ENCODE measurements at regions not wholly inside any gene's neighbourhood (a gene's known extent, or its start where the extent isn't known, plus 50 kb on each side); places are given as distances from the start of the nearest gene placed in this dataset.
"Not testable (repeated sequence)": the region's sequence is repeated elsewhere in the genome, so short reads cannot be mapped to it uniquely, and the experiment has no call there.

DNA sequence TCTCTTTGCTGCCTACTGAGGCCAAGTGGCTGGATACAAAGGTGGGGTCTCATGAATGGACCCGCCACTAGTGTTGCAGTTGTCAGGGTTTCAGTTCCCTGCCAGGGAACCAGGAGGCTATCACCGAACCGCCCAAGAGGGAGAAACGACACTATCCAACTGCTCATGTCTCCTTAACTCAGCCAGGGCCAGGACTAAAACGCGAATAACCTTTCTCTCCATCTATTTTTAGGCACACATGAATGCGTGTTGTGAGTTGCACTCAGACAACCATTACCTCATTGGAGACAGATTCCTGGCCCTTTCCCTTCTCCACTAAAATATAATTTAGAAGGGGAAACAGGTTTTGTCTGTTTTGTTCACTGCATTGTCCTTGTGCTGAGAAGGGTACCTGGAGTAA lies 559.5 kb downstream of the SOCS6 start:
- DNase-seq (ENCODE audit: low read depth) = no peak

DNA sequence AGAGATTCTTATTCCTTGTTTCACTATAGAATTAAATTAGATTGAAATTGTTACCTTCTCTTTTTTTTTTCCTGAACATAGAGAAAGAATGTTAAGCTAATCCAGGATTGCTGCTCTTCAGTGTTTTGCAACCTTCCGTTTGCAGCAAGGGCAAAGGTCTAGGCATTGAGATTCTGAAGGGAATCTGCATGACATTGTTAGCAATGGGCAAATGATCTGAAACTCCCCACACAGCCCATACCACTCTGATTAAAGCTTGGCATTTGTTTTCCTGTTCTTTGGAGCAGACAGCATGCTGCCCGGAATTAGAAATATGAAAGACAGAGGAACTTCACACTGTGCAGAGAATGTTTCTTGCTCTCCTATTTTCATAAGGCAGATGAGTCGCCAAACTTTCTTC lies 551.8 kb downstream of the SOCS6 start:
- no peak for DNase-seq (ENCODE audit: low read depth)

DNA sequence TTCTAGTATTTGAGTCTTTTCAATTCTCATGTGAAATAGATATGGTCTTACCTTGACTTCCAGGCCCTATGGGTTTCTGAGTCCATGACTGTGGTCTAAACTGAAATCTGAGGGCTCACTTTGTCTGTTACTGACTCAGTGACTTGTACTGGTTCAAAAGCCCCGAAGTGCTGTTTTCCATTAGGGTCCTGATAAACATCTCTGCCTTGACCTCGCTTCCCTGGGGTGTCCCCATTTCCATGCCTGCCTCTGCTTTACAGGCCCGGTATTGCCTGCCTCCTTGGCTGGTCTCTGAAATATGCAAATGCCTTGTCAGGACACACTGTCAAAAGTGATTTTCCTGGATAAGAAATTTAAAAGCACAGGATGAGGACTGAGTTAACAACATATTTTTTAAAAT lies 538.8 kb downstream of the SOCS6 start:
- DNase-seq (ENCODE audit: low read depth) = no peak

DNA sequence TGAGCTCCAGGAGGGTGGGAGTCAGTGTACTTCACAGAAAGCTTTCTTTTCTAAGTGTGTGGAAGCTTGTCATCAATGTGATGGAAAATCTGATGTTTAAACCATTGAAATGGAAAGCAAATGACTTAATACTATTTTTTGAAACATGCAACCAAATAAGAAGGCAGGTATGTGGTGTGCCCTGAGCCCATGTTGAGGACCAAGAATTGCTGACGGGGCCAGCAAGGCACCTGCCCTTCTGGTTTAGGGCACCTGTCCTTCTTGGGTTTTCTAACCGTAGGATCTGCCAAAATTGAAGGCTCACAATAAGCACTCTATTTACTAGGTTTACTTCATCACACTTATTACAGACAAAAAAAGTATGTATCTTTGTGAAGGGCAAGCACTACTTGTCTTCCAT lies 537.7 kb downstream of the SOCS6 start:
- DNase-seq (ENCODE audit: low read depth) = no peak

DNA sequence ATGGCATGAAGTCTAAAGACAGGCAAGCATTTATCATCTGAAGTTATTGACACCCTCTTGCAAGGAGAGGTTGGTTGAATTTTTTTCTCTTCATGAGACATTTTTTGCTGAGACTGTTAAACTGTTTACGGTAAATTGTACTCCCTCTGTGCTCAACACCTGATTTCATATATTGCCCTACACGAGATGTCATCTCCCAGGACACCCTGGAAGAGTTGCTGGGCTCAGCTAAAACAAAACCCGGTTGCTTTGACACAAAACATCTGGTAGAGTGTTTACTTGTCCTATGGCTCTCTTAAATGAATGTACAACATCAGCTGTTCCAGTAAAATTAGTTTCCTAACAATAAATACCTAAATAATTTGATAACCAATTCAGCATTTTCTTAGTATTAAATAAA lies 533.8 kb downstream of the SOCS6 start:
- no peak for DNase-seq (ENCODE audit: low read depth)

DNA sequence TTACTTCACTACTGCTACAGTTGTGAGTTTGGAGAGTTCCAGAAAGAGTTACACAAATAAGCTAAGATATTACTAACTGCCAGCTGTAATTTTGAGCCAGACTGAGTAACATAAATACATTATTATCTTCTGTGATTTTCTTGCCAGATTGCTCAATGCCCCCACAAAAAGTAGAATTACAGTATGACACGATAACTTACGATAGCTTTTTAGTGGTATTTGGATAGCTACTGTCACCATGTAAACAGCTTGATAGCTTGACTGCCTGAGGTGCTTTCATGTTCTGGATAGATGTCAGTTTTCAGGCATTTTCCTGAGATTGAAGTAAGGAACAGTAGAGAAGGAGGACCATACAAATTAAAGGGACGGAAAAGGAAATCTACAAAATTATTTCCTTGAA lies 533.3 kb downstream of the SOCS6 start:
- no peak for DNase-seq (ENCODE audit: low read depth)

DNA sequence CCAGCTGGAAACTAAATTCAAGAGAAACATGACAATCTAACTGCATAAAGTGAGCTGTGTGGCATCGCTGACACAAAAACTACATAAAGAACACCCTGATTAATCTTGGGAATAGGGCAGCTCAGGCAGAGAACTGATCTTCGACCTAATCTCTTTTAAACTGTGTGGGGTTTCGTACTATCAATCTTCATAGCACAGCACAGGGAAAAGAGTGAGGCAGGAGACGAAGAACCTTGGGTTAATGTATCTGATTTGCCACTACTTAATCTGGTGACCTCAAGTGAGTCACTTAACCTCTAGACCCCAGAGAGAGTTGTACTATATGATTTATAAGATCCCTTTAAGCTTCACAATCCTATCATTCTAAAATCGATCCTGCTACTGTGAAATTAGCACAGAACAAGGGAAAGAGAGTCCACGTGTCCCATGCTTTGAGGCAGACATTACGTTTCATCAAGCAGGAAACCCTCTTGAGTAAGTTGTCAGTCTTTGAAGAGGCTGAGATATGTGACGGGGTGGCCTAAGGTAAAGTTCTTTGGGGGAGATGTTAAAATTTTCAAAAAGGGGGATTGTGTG lies 519.7 kb downstream of the SOCS6 start:
- DNase-seq (ENCODE audit: low read depth) = no peak

DNA sequence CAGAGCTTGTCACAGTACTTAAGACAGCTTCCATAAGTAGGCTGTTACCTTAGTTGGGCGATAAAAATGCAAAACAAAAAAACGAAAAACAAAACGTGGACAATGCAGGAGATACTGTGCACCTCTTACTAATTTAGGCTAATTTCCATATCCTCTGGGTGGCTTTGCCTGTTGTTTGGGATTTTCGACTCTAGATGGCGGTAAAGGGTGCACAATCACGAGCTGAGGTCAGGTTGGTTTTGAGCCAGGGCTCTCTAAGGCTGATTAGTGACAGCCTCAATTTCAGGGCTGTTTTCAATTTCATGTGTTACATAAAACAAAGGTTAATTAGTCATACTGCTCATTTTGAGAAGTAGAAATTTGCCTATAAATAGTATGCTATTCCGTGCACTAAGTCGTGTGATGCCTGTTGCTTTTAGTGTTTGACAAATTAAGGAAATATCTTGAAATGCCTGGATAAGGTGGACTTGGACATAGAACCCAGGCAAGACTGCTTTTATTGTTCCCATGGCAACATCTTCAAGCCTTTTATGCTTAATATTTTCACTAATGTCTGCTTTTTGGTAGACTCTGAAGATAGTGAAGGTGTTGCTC lies 493.1 kb downstream of the SOCS6 start:
- DNase-seq (ENCODE audit: low read depth) = peak; percentile 11

DNA sequence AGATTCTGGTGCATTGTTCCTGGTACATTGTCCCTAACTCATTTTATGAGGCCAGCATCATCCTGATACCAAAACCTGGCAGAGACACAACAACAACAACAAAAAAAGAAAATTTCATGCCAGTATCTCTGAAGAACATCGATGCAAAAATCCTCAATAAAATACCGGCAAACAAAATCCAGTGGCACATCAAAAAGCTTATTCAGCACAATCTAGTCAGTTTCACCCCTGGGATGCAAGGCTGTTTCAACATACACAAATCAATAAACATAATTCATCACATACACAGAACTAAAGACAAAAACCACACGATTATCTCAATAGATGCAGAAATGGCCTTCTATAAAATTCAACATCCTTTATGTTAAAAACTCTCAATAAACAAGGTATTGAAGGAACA lies 477.4 kb downstream of the SOCS6 start:
- DNase-seq (ENCODE audit: low read depth) = not testable (repeated sequence)

DNA sequence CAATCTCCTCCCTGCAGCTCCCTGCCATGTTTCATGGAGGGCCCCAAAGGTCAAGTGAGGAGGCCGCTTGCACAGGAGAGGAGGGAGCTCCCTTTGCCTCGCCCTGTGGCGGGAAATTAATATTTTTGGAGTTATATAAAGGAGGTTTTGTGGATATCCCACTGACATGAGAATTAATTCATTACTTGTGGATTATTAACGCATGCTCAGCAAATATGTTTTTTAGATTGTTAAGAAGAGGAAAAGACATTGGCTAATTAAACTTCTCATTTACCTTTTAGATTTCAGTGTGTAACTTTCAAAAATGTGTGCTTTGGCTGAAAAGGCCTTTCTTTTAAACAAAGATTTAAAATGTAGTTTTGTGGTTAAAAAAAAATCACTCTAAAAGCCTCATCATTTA lies 474.0 kb downstream of the SOCS6 start:
- no peak for DNase-seq (ENCODE audit: low read depth)

DNA sequence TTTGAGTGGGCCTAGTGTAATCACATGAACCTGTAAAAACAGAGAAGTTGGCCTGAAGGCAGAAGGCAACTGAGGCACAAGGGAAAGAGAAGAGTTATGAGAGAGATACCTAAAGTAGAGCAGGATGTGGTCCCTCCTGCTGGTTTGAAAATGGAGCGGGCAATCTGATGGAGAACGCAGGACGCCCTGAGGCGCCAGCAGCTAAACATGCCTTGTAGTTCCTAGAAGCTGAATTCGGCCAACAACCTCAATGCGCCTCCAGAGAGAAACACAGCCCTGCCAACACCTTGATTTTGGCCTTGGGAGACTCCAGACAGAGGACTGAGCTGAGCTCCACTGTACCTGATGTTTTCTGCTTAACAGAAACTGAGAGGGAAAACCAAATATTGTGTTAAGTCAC lies 469.9 kb downstream of the SOCS6 start:
- DNase-seq (ENCODE audit: low read depth) = no peak

DNA sequence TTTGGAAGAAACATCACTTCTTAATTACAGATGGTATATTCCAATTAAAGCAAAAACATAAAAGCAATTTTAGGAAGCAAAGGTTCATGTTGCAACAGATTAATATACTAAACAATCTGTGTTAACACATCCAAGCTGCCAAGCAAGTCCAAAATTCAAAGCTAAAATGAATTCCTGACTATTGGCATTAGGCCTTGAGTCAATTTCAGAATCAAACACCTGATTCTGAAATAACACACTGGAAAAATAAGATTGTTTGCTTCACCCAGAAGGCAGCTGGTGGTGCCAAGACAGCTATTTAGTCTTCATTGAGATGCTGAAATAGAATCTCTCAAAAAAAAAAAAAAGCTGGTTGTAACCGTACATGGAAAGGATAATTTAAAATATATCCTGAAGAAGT lies 465.6 kb downstream of the SOCS6 start:
- DNase-seq (ENCODE audit: low read depth) = no peak

DNA sequence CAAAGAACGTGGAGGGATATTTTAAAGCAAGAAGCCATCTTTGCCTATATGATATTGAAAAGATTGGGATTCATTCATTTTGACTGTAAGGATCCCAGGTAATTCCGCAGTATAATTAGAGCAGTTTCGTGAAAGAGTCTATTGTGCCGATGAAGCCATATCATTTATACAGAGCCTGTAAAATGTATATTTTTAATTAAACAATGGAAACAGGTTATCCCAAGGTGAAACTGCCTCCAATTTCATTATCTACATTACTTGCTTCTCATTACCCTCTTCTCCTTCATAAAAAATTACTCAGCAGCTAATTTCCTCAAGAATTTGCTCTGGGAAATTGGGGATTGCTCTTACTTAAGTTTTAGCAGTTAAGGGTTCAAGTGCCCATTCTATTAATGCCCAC lies 444.1 kb downstream of the SOCS6 start:
- DNase-seq (ENCODE audit: low read depth) = no peak

DNA sequence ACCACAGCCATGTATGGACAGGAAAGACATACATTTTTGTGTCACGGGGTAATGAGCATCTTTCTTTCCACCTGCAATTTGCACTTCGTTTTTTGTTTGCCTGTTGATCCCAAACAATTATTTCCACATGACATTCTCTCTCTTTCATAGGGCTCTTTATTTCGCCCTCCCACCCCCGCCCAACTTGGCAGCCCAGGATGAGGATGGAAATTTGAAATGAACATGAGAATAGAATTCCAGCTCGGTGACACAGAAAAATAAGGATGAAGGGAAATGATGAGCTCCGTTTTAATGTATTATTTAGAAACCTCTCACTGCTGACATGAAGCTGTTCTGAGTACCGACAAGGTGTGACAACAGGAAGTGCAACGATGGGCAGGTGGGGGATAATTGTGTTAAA lies 443.3 kb downstream of the SOCS6 start:
- DNase-seq (ENCODE audit: low read depth) = no peak

DNA sequence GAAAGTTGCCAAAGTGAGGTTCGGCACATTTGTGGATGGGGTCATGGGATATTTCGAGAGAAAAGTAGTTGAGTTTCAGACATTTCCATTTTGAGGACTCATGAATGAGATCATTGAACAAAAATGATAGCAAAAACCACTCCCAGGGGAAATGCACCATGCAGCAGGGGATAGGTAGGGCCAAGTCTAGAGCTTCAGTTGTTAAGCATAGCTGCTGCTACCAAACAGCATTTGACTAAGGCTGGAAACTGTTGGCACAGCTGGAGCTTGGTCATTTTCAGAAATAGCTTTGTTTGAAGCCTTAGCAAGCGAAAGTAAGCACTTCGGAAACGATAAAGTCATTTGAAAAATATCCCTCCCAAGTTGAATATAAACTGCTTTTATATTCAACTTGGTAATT lies 431.8 kb downstream of the SOCS6 start:
- no peak for DNase-seq (ENCODE audit: low read depth)

DNA sequence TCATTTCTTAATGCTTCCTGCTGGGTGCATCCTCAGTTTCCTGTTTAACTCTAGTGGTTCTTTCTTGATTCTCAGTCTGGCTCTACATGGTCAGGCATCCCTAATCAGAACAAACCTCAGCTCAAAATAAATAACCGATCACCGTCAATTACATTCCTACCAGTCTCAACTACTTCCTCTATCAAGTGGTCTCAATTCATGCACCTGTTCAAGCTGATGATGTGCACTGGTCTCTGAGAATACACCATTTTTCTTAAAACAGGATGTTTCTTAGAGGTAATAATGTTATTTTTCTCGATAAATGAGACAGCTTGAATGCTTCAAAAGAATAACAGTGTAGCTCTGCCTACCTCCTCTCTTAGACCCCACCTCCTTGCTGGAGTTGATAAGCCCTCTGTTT lies 420.9 kb downstream of the SOCS6 start:
- DNase-seq (ENCODE audit: low read depth) = no peak

DNA sequence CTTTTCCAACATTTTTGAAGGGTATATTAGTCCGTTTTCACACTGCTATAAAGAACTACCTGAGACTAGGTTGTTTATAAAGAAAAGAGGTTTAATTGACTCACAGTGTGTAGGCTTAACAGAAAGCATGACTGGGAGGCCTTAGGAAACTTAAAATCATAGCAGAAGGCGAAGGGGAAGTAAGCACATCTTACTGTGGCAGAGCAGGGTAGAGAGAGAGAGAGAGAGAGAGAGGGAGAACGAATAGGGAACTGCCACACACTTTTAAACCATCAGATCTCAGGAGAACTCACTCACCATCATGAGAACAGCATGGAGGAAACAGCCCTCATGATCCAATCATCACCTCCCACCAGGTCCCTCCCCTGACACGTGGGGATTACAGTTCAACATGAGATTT lies 420.3 kb downstream of the SOCS6 start:
- no peak for DNase-seq (ENCODE audit: low read depth)

DNA sequence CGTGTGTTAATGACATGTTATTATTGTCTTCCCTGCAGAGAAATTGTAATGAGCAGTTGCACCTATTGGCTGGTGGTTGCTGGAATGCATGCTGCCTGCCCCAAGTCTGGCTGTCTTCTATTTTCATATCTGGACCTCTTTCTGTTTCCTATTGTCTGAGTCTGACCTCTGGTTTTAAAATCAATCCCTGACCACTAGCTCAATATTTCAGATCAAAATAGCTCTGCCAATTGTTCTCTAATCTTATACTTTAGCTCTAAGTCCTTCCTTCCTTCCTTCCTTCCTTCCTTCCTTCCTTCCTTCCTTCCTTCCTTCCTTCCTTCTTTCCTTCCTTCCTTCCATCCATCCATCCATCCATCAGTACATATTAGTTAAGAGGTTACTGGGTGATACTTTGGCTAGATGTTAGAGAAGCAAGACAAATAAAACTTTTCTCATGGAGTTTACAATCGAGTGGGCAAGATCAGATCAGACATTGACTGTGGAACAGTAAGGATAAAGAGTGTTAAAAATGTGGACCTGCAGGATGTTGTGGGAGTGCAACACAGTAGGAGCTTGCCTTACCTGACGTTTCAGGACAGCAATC lies 417.1 kb downstream of the SOCS6 start:
- DNase-seq (ENCODE audit: low read depth) = no peak

DNA sequence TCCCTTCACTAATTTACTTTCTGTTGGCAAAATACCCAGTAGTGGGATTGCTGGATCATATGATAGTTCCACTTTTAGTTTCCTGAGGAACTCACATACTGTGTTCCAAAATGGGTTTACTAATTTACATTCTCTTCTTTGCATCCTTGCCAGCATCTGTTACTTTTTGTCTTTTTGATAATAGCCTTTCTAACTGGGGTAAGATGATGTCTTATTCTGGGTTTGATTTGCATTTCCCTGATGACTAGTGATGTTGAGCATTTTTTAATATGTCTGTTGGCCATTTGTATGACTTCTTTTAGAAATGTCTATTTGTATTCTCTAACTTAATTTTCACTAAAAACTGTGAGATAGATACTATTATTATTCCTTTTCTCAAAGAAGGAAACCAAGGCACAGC lies 411.7 kb downstream of the SOCS6 start:
- no peak for DNase-seq (ENCODE audit: low read depth)

DNA sequence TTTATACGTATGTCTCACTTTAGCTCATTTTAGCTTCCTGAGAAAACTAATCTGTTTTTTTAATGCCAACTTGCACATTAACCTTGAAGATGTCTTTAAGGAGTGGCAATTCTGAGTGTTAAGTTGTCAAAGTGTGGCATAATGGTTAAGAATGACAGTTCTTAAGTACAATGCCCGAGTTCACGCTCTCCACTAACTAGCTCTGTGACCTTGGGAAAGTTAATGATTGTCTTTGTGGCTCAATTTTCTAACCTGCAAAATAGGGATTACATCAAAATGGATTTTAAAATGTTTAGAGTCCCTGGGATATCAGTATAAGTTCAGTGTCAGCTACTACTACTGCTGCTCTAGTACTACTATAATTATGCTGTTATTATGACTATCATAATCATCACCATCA lies 409.7 kb downstream of the SOCS6 start:
- DNase-seq (ENCODE audit: low read depth) = no peak

DNA sequence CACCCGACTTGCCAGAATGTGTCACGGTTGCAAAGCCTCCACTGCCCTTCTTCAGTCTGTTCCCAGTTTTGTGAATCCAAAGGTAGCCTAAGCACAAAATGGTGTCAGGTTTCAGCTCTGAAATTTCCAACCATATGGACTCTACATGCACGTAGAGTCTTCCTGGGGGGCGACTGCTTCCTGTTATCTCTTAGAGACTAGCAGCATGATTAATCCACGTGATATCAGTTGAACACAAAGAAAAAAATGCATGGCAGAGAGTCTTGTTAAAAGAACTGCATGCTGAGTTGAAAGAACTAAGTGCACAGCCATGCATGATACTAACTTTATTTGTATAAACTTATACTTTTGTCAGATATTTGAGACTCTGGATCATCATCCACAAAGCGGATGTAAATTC lies 404.4 kb downstream of the SOCS6 start:
- no peak for DNase-seq (ENCODE audit: low read depth)

DNA sequence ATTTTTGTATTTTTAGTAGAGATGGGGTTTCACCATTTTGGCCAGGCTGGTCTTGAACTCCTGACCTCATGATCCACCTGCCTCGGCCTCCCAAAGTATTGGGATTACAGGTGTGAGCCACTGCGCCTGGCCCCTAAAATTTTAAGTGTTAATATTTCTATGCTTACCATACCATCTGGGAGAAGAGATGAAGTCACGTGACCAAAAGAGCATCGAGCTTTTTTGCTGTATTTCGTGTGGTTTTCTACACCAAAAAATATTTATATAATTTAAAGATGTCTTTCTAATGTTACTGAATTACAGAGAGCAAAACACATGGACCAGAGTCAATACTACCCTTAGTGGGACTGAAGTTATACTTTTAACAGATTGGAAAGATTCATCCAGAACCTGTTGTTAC lies 400.9 kb downstream of the SOCS6 start:
- not testable (repeated sequence) for DNase-seq (ENCODE audit: low read depth)

DNA sequence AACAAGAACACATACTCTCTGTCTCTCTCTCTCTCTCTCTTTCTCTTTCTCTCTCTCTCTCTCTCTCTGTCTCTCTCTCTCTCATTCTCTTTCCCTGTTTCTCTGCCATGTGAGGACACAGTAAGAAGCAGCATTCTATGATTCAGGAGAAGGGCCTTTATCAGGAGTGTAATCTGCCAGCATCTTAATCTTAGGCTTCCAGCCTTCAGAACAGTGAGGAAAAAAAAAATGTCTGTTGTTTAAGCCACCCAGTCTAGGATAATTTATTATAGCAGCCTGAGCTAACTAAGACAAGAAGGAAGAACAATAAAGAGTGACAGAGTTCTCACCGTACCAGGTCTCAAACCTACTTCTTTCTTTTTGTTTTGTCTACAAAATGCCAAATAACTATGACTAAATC lies 399.4 kb downstream of the SOCS6 start:
- no peak for DNase-seq (ENCODE audit: low read depth)

DNA sequence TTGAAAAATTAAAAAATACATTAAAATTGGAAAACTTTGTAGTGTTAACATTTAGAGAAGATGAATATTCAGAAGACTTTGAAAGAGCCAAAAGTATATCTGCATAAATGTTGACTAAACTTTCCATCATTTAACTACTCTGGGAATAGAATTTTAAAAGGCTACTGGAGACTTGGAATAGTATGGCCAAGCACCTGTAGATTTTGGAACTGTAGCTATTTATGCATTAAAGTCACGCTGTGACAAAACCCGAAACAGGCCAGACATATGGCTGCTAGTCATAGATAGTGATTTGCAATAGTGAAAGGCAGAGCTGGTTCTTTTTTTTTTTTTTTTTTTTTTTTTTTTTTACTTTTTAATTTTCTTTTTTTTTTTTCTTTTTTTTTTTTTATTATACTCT lies 396.0 kb downstream of the SOCS6 start:
- DNase-seq (ENCODE audit: low read depth) = no peak

Measured in myocyte (in vitro differentiated cells).